ENCODE measurements at regions not wholly inside any gene's neighbourhood (a gene's known extent, or its start where the extent isn't known, plus 50 kb on each side); places are given as distances from the start of the nearest gene placed in this dataset.
A peak's percentile ranks its signal among the peaks of the same experiment; 100 is the strongest.
"Not testable (repeated sequence)": the region's sequence is repeated elsewhere in the genome, so short reads cannot be mapped to it uniquely, and the experiment has no call there.

- DNase-seq = no peak
These were observed 116.1 kb upstream of the KCND3 start for GRCh38 chr1:112105557-112105956.

GRCh38 chr1:112110031-112110430 lies 120.6 kb upstream of the KCND3 start:
- DNase-seq = no peak

- DNase-seq = no peak
These were observed 122.3 kb upstream of the KCND3 start for GRCh38 chr1:112111734-112112133.

- DNase-seq = no peak
These were observed 125.1 kb upstream of the KCND3 start for GRCh38 chr1:112114540-112114939.

- DNase-seq = no peak
These were observed 137.1 kb upstream of the KCND3 start for GRCh38 chr1:112126598-112126997.

GRCh38 chr1:112127606-112128005 lies 138.1 kb upstream of the KCND3 start:
- DNase-seq = not testable (repeated sequence)

GRCh38 chr1:112133487-112133886 lies 144.0 kb upstream of the KCND3 start:
- DNase-seq = no peak

- no peak for DNase-seq
These were observed 151.3 kb upstream of the KCND3 start for GRCh38 chr1:112140743-112141142.

- DNase-seq = peak; percentile 1
These were observed 151.8 kb upstream of the KCND3 start for GRCh38 chr1:112141301-112141700.

- DNase-seq = no peak
These were observed 152.5 kb upstream of the KCND3 start for GRCh38 chr1:112141923-112142322.

- DNase-seq = no peak
These were observed 154.5 kb upstream of the KCND3 start for GRCh38 chr1:112143871-112144441.

- no peak for DNase-seq
These were observed 155.4 kb upstream of the KCND3 start for GRCh38 chr1:112144733-112145426.

- DNase-seq = no peak
These were observed 156.8 kb upstream of the KCND3 start for GRCh38 chr1:112146201-112146715.

GRCh38 chr1:112160214-112160613 lies 170.7 kb upstream of the KCND3 start:
- not testable (repeated sequence) for DNase-seq

- no peak for DNase-seq
These were observed 175.9 kb upstream of the KCND3 start for GRCh38 chr1:112165375-112165774.

GRCh38 chr1:112169517-112169916 lies 180.0 kb upstream of the KCND3 start:
- no peak for DNase-seq

GRCh38 chr1:112172294-112172882 lies 182.9 kb upstream of the KCND3 start:
- DNase-seq = peak; percentile 78

- DNase-seq = no peak
These were observed 187.8 kb upstream of the KCND3 start for GRCh38 chr1:112177314-112177713.

GRCh38 chr1:112188611-112189010 lies 199.1 kb upstream of the KCND3 start:
- no peak for DNase-seq

- no peak for DNase-seq
These were observed 199.9 kb upstream of the CTTNBP2NL start for GRCh38 chr1:112196008-112196588.

GRCh38 chr1:112196731-112197130 lies 199.3 kb upstream of the CTTNBP2NL start:
- no peak for DNase-seq

- no peak for DNase-seq
These were observed 186.5 kb upstream of the CTTNBP2NL start for GRCh38 chr1:112209493-112209892.

- no peak for DNase-seq
These were observed 176.7 kb upstream of the CTTNBP2NL start for GRCh38 chr1:112219267-112219666.

GRCh38 chr1:112230232-112230631 lies 165.8 kb upstream of the CTTNBP2NL start:
- no peak for DNase-seq

Data from eye (tissue), 1 donor.